GM12891 (cell line): ENCODE measurements at regions not wholly inside any gene's neighbourhood (a gene's known extent, or its start where the extent isn't known, plus 50 kb on each side); places are given as distances from the start of the nearest gene placed in this dataset.

ENCODE experiments used
- DNase-seq: peaks from one replicate; pipeline ENCODE4 v3.0.0; 2011; ENCODE audit warnings: low spot score; ENCODE audit not compliant: insufficient read length
- FAIRE-seq: peaks from 2 replicates; lab custom pipeline; 2011; peaks lifted over from hg19 to GRCh38; lab: Jason Lieb, UNC
- PAX5 ChIP-seq: IDR thresholded peaks from 2 replicates; pipeline ENCODE4 v1.6.1; 2011; ENCODE audit warnings: low read length, moderate library complexity, mild to moderate bottlenecking; ENCODE audit not compliant: insufficient read depth, severe bottlenecking
- POLR2A ChIP-seq: IDR thresholded peaks from 2 replicates; pipeline ENCODE4 v1.6.1; 2011; ENCODE audit warnings: low read depth, low read length, control low read depth
- POLR2AphosphoS5 ChIP-seq: IDR thresholded peaks from 2 replicates; pipeline ENCODE4 v1.6.1; 2011; ENCODE audit warnings: low read depth, low read length, control low read depth
- POU2F2 ChIP-seq: IDR thresholded peaks from 2 replicates; pipeline ENCODE4 v1.6.1; 2011; ENCODE audit warnings: low read depth, mild to moderate bottlenecking, control low read depth, low read length, moderate library complexity
- SPI1 ChIP-seq: IDR thresholded peaks from 2 replicates; pipeline ENCODE4 v1.6.1; 2011; ENCODE audit warnings: low read depth, low read length, control low read depth
- TAF1 ChIP-seq: IDR thresholded peaks from 2 replicates; pipeline ENCODE4 v1.6.1; 2011; ENCODE audit warnings: low read depth, low read length, control low read depth

- FAIRE-seq: no peak
- DNase-seq: no peak
- no peak for TF ChIP-seq PAX5
- TF ChIP-seq SPI1: no peak
- no peak for TF ChIP-seq POLR2A
- TF ChIP-seq TAF1: no peak
- TF ChIP-seq POLR2AphosphoS5: no peak
- TF ChIP-seq POU2F2: no peak
These were observed 516.9 kb downstream of the BRINP3 start for GRCh38 chr1:189960769-189961168.

GRCh38 chr1:189962181-189962580, 515.5 kb downstream of the BRINP3 start:
- TF ChIP-seq POU2F2: no peak
- TF ChIP-seq SPI1: no peak
- no peak for TF ChIP-seq PAX5
- no peak for TF ChIP-seq POLR2AphosphoS5
- no peak for TF ChIP-seq TAF1
- TF ChIP-seq POLR2A: no peak
- DNase-seq (no peak), FAIRE-seq (no peak)

DNA sequence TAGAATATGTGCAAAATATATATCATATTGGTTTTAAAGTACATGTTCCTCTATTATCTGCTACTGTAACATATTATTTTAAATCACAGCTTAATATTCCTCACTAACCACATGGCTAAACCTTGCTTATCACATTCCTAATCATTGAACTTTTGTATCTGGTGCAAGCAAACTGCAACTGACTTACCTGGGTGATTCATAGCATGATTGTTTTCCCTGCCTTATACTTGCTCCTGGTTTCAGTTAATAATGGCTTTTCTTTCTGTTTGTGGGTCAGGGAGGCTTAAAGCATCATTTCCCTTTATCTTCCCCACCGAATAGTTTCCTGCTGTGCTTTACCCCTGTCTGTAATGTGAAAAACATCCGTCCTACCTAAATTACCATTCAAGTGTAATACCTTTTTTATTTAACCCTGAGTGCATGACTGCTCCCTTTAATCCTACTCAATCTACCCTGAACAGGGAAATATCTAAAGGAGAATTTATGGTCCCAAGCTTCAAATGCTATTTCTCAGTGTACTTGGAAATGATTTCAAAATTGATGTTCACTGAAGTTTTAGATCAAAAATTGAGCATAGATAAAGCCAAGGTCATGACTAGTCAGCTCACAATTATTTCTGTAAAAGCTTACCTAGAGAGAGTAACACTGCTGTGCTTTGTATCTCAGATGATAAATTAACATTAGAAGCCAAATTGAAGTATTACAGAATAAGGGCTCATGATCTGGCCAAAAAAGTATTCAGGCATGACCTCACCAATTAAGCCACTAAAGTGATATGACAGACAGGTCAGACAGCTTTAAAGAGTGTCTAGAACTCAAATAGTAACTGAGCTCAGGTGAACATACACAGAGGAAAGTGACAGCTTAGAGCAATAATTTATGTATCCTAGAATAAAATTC, 507.1 kb downstream of the BRINP3 start:
- no peak for DNase-seq
- no peak for TF ChIP-seq TAF1
- no peak for TF ChIP-seq POLR2AphosphoS5
- TF ChIP-seq POLR2A: no peak
- TF ChIP-seq SPI1: no peak
- no peak for FAIRE-seq

- DNase-seq (no peak), FAIRE-seq (no peak)
- TF ChIP-seq POLR2A (no peak), TAF1 (no peak), POLR2AphosphoS5 (no peak), SPI1 (no peak), PAX5 (no peak), POU2F2 (no peak)
These were observed 506.0 kb downstream of the BRINP3 start for GRCh38 chr1:189971656-189972055.

- no peak for DNase-seq
- no peak for TF ChIP-seq POLR2A
- TF ChIP-seq SPI1: no peak
- TF ChIP-seq POLR2AphosphoS5: no peak
- no peak for TF ChIP-seq TAF1
- no peak for TF ChIP-seq POU2F2
- TF ChIP-seq PAX5: no peak
These were observed 500.5 kb downstream of the BRINP3 start for GRCh38 chr1:189977184-189977583.

DNA sequence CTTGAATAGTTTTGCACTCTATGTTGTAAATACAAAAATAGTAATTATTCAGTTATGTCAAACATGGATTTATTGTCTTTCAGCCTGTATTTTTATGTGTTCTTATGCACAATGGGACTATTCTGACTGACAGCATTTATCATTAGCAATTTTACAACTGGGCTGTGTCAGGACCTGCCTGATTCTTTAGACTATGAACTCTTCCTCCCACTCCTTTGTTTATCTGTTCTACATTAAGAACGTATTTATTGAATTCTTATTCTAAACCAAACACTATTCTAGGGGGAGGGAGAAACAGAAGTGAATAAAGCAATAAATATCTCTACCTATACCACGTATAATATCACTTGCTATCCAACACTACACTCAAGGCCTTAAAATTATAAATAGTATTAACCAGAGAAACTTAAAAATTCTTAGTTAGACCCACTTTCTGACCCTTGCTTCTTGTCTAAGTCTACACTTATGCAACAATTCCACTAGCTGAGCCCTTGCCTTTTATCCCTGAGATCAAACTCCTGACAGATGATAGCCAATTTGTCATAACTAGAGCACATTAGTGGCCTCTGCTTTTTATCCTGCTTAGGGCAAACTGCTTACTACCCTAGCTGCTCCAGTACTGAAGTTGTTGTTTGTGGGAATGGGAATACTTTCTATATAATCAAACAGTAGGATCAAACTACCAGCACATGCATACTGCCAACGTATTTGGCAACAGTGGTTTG, 494.3 kb downstream of the BRINP3 start:
- FAIRE-seq: no peak
- DNase-seq: no peak
- TF ChIP-seq POLR2A (no peak), TAF1 (no peak), SPI1 (no peak), PAX5 (no peak), POLR2AphosphoS5 (no peak), POU2F2 (no peak)

More at GRCh38 chr1:189977184-189977583, 500.5 kb downstream of the BRINP3 start:
- FAIRE-seq: no peak

DNA sequence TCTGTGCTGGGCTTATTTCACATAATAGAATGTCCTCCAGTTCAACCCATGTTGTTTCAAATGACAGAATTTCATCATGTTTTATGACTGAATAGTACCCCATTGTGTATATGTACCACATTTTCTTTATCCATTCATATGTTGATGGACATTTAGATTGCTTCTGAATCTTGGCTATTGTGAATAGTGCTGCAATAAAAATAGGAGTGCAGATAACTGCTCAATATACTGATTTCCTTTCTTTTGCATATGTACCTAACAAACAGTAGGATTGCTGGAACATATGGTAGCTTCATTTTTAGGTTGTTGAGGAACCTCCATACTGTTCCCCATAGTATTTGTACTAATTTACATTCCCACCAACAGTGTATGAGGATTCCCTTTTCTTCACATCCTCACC, 491.1 kb downstream of the BRINP3 start:
- DNase-seq (no peak), FAIRE-seq (no peak)
- TF ChIP-seq POLR2A (no peak), SPI1 (no peak), POU2F2 (no peak), PAX5 (no peak), TAF1 (no peak), POLR2AphosphoS5 (no peak)

- no peak for DNase-seq
- no peak for FAIRE-seq
- TF ChIP-seq POU2F2 (no peak), SPI1 (no peak), TAF1 (no peak), POLR2A (no peak), PAX5 (no peak), POLR2AphosphoS5 (no peak)
These were observed 490.2 kb downstream of the BRINP3 start for GRCh38 chr1:189987509-189987908.

DNA sequence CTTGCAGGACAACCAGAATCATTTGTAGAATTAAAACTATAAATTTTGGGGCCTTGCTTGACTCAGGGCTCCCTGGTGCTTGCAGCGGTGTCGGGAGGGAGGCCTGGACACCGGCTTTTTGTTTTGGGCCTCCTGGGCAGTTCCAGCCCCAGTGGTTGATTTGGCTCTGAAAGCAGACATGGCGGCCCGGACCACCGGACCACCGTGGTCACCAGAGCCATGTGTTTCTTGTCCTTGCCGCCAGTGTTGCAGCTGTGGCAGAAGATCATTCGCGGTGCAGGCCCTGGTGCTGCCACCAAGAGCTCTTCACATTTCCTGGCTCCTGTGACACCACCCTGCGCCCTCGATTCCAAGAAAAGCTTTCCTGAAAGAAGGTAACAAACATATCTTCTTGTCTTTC, 484.8 kb downstream of the BRINP3 start:
- DNase-seq (no peak), FAIRE-seq (no peak)
- TF ChIP-seq PAX5 (no peak), POLR2A (no peak), SPI1 (no peak), POLR2AphosphoS5 (no peak), TAF1 (no peak), POU2F2 (no peak)

DNA sequence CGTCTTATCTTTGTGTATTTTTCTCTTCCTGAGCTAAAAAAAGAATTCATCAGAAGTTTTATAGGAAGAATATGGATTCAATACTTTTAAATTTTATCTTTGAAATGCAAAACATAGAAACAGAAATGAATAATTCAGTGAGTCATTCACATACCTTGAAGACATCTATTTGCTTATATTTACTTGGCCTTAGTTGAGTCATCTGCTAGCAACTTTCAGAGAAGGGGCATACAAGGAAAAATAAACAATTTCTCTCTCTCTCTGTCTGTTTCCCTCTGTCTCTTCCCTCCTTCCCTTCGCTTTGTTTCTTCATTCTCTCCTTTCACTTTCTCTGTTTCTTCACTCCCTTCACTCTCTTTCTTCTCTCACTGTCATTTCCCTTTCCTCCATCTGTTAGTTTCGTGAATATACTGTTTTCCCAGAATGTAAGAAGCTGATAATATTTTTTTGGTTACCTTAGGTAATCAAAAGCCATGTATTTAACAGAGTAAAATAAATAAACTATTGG, 477.2 kb downstream of the BRINP3 start:
- TF ChIP-seq SPI1 (no peak), PAX5 (no peak), POU2F2 (no peak), POLR2A (no peak), TAF1 (no peak), POLR2AphosphoS5 (no peak)
- no peak for DNase-seq
- no peak for FAIRE-seq
